ENCODE measurements at regions not wholly inside any gene's neighbourhood (a gene's known extent, or its start where the extent isn't known, plus 50 kb on each side); places are given as distances from the start of the nearest gene placed in this dataset.

GRCh38 chr7:46198701-46199100 is 277.6 kb upstream of the IGFBP3 start:
- TF ChIP-seq CTCF (IDR thresholded peaks at IDR 0.05) = no peak
- TF ChIP-seq POLR2A (IDR thresholded peaks at IDR 0.05) = no peak
